Forelimb muscle (tissue), 1 donor: ENCODE measurements at regions not wholly inside any gene's neighbourhood (a gene's known extent, or its start where the extent isn't known, plus 50 kb on each side); places are given as distances from the start of the nearest gene placed in this dataset.
"Not testable (repeated sequence)": the region's sequence is repeated elsewhere in the genome, so short reads cannot be mapped to it uniquely, and the experiment has no call there.

Source experiments
- DNase-seq: peaks from one replicate; pipeline ENCODE4 v3.0.0-alpha.2; 2013; ENCODE audit warnings: low read depth

GRCh38 chr1:96487971-96488370 lies 233.6 kb upstream of the PTBP2 start:
- no peak for DNase-seq

- no peak for DNase-seq
These were observed 232.8 kb upstream of the PTBP2 start for GRCh38 chr1:96488777-96489176.

- DNase-seq: no peak
These were observed 229.3 kb upstream of the PTBP2 start for GRCh38 chr1:96492236-96492635.

- DNase-seq: no peak
These were observed 222.7 kb upstream of the PTBP2 start for GRCh38 chr1:96498744-96499340.

- DNase-seq: no peak
These were observed 213.4 kb upstream of the PTBP2 start for GRCh38 chr1:96508233-96508632.

- no peak for DNase-seq
These were observed 212.2 kb upstream of the PTBP2 start for GRCh38 chr1:96509339-96509738.

GRCh38 chr1:96509951-96510350 lies 211.6 kb upstream of the PTBP2 start:
- DNase-seq: no peak

- no peak for DNase-seq
These were observed 211.2 kb upstream of the PTBP2 start for GRCh38 chr1:96510391-96510790.

- no peak for DNase-seq
These were observed 210.7 kb upstream of the PTBP2 start for GRCh38 chr1:96510911-96511310.

- DNase-seq: no peak
These were observed 208.4 kb upstream of the PTBP2 start for GRCh38 chr1:96513136-96513535.

GRCh38 chr1:96515430-96515829 lies 206.2 kb upstream of the PTBP2 start:
- DNase-seq: no peak

GRCh38 chr1:96515925-96516324 lies 205.7 kb upstream of the PTBP2 start:
- no peak for DNase-seq

GRCh38 chr1:96519851-96520578 lies 201.6 kb upstream of the PTBP2 start:
- no peak for DNase-seq

- no peak for DNase-seq
These were observed 201.0 kb upstream of the PTBP2 start for GRCh38 chr1:96520579-96520947.

- no peak for DNase-seq
These were observed 200.6 kb upstream of the PTBP2 start for GRCh38 chr1:96521010-96521409.

- no peak for DNase-seq
These were observed 199.4 kb upstream of the PTBP2 start for GRCh38 chr1:96521994-96522760.

GRCh38 chr1:96522927-96523326 lies 198.7 kb upstream of the PTBP2 start:
- no peak for DNase-seq

GRCh38 chr1:96524100-96524499 lies 197.5 kb upstream of the PTBP2 start:
- no peak for DNase-seq

GRCh38 chr1:96525657-96526557 lies 195.7 kb upstream of the PTBP2 start:
- DNase-seq: peak; percentile 47

GRCh38 chr1:96528672-96529071 lies 192.9 kb upstream of the PTBP2 start:
- not testable (repeated sequence) for DNase-seq

GRCh38 chr1:96533820-96534219 lies 187.8 kb upstream of the PTBP2 start:
- no peak for DNase-seq

- DNase-seq: no peak
These were observed 185.0 kb upstream of the PTBP2 start for GRCh38 chr1:96536581-96536980.
